Astrocyte of the spinal cord (primary cell): ENCODE measurements at regions not wholly inside any gene's neighbourhood (a gene's known extent, or its start where the extent isn't known, plus 50 kb on each side); places are given as distances from the start of the nearest gene placed in this dataset.

Source experiments
- DNase-seq: peaks from one replicate; pipeline ENCODE4 v3.0.0; 2011; ENCODE audit warnings: low read depth, low spot score
- H3K4me3 ChIP-seq: 2 replicates; pipeline ENCODE4 v1.5.1; 2011; ENCODE audit warnings: low read depth, mild to moderate bottlenecking, low read length, moderate library complexity
- CTCF ChIP-seq: IDR thresholded peaks from 2 replicates; pipeline ENCODE4 v1.5.1; 2012; ENCODE audit warnings: low read depth, mild to moderate bottlenecking, low read length, inconsistent platforms
- in situ Hi-C: cut with HindIII; loops from 2 replicates; pipeline ENCODE4 v1.10.0; 2017; ENCODE audit warnings: low sequenced_read_pairs

DNA sequence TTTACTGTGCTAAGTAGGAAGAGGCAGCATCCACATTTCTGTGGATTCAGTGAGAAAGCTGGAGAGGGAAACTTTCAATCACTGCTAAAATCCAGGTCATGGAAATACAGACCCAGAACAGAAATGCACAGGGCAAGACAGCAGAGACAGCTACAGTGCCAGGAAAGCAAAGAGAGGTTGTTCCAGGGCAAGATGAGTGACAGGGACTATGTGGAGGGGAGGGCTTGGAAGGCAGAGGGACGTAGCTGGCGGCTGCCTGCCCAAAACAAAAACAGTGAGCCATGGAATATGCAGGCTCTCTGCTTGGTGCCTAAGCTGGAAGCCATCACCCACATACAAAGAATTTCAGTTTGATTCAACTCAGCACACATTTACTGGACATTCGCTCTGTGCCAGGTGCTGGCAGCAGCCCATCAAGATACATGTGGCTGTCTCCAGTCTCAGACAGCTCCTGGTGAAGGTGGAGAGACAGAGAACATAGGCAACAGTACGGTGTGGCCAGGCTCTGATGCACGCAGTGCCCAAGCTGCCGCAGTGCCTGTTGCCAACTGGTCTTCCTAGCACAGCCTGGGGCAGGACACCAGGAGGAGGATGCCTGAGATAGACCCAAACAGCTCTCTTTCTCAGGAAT is 88.7 kb downstream of the AIPL1 start:
- in situ Hi-C loops = no loop called here
- no peak for TF ChIP-seq CTCF
- no peak overlapping the region for H3K4me3 ChIP-seq
- DNase-seq = no peak

DNA sequence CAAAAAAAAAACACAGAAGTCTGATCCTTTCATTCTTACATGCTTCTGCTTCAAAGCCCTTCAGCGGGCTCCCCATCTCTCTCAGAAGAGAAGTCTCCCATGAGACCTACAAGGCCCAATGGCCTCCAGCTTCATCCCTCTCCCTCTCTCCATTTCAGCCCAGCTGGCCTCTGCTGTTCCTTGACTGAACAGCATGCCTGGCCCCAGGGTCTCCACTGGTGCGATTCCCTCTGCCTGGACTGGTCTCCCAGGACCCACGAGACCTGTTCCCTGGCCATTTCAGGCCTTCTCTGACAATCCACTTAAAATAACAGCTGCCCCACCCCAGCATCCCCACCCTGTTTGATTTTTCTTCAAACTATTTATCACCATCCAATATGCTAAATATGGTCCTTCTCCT is 91.2 kb downstream of the AIPL1 start:
- TF ChIP-seq CTCF = no peak
- H3K4me3 ChIP-seq = no peak overlapping the region
- no peak for DNase-seq
- in situ Hi-C loops = no loop called here

DNA sequence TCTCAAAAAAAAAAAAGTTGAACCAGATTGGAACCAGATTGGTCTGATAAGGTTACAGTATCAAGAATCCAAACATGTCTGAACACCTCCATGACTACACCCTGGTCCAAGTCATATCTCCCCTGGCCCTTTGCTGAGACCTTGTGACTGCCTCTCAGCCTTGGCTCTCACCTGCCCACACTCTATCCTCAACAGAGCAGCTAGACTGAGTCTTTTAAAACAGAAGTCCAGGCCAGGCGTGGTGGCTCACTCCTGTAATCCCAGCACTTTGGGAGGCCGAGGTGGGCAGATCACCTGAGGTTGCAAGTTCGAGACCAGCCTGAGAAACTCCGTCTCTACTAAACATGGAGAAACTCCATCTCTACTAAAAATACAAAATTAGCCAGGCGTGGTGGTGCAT is 91.7 kb downstream of the AIPL1 start:
- DNase-seq = no peak
- H3K4me3 ChIP-seq = no peak overlapping the region
- in situ Hi-C loops = no loop called here
- TF ChIP-seq CTCF = no peak

GRCh38 chr17:6340708-6341107 is 94.2 kb downstream of the AIPL1 start:
- H3K4me3 ChIP-seq = no peak overlapping the region
- DNase-seq = no peak
- TF ChIP-seq CTCF = no peak
- in situ Hi-C loops = no loop called here

GRCh38 chr17:6334386-6334785 is 100.5 kb downstream of the AIPL1 start:
- TF ChIP-seq CTCF = no peak
- in situ Hi-C loops = no loop called here
- H3K4me3 ChIP-seq = no peak overlapping the region
- no peak for DNase-seq

DNA sequence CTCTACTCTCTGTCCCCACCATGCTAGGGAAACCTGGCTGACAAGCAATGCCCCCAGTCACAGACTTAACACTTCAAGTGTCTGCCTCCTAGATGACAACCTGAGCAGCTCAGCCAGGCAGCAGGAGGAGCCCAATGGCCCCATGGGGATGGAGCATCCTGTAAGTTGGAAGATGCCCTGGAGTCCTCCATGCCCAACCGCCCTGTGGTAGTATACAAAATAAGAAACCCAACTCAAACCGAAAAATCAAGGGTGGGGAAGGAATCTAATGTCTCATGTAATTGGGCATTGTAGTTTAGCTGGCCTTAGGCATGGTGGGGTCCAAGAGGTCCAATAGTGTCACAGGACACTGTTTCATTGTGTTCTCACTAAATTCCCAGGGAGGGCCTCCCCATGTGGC is 104.0 kb downstream of the AIPL1 start:
- TF ChIP-seq CTCF = no peak
- DNase-seq = no peak
- no peak overlapping the region for H3K4me3 ChIP-seq
- in situ Hi-C loops = no loop called here

DNA sequence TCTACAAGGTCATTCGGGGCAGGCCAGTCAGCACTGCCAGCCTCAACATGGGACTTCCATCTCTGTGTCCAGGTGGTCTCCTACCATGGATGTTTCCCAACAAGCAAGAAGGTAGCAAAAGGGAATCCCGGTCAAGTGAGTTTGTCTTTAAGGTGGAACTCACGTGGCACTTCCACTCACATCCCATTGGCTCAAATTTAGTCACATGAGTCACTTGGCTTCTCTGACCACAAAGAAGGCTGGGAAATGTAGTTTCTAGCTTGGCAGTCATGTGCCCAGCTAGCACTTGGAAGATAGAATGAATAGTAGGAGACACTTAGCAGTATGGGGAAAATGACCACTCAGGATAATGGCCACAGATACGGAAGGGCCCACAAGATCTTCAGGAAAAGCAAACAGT is 106.6 kb downstream of the AIPL1 start:
- DNase-seq = no peak
- in situ Hi-C loops = no loop called here
- no peak overlapping the region for H3K4me3 ChIP-seq
- no peak for TF ChIP-seq CTCF
